ENCODE measurements at regions not wholly inside any gene's neighbourhood (a gene's known extent, or its start where the extent isn't known, plus 50 kb on each side); places are given as distances from the start of the nearest gene placed in this dataset.

DNA sequence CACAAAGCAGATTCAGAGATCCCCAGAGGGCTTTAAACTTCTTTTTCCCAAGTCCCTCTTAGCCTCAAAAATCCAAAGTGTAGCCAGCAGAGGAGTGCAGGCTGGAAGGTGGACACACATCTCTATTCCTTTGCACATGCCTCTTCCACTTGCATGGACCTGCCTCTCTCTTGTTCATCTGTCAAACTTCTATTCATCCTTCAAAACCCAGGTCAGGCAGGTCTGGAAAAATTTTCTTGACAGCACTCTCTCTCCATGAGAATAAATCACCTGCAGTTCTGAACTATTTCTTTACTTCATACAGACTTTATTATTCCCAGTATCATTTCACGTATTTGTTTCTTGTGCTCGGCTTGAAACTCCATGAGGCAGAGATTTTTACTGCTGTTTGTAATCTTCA is 127.5 kb downstream of the SS18 start:
- TF ChIP-seq CTCF (IDR thresholded peaks at IDR 0.05; ENCODE audit: unreplicated experiment), result no peak
- no peak for DNase-seq
- CTCF ChIA-PET, result no interaction called here
- Mint-ChIP-seq H3K9me3 (ENCODE audit: low read depth, unreplicated experiment) (no peaks in the 10 kb centered on the region), H3K4me1 (ENCODE audit: low read depth, unreplicated experiment) (no peaks in the 10 kb centered on the region), H3K27ac (ENCODE audit: unreplicated experiment) (no peak overlapping the region), H3K27me3 (ENCODE audit: unreplicated experiment) (peaks cover 49% of the 10 kb centered on the region), H3K4me3 (ENCODE audit: low read depth, unreplicated experiment) (no peak overlapping the region), H3K36me3 (ENCODE audit: insufficient read depth, unreplicated experiment) (no peaks in the 10 kb centered on the region)
- intact Hi-C loops (cut with micrococcal nuclease; ENCODE audit: unreplicated experiment), result no loop called here
- no TSS peak for BruUV-seq (replicated peaks)

DNA sequence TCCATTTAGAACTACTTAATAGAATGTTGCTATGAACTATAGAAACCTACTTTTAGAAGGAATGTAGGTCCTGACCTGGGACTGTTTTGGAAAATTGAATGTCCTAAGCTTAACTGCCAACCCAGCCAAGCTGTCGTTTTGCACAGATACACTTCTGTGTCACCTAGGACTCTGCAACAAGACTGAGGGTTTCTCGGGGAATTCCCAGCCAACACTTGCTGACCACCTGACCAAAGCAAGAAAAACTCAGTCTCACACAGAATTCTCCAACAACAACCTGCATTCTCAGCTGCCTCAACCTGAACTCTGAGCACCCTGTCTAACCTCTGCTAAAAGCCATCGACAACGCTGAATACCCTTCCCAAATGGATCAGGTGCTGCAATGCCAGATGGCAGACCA is 128.2 kb downstream of the SS18 start:
- intact Hi-C loops (cut with micrococcal nuclease; ENCODE audit: unreplicated experiment), result no loop called here
- TF ChIP-seq CTCF (IDR thresholded peaks at IDR 0.05; ENCODE audit: unreplicated experiment), result no peak
- no peaks in the 10 kb centered on the region for H3K4me1 Mint-ChIP-seq (ENCODE audit: low read depth, unreplicated experiment)
- DNase-seq, result no peak
- no peak overlapping the region for H3K4me3 Mint-ChIP-seq (ENCODE audit: low read depth, unreplicated experiment)
- no peaks in the 10 kb centered on the region for H3K36me3 Mint-ChIP-seq (ENCODE audit: insufficient read depth, unreplicated experiment)
- CTCF ChIA-PET, result no interaction called here
- H3K9me3 Mint-ChIP-seq (ENCODE audit: low read depth, unreplicated experiment), result no peaks in the 10 kb centered on the region
- H3K27ac Mint-ChIP-seq (ENCODE audit: unreplicated experiment), result no peak overlapping the region
- peaks cover 49% of the 10 kb centered on the region for H3K27me3 Mint-ChIP-seq (ENCODE audit: unreplicated experiment)
- BruUV-seq (replicated peaks), result no TSS peak

- Mint-ChIP-seq H3K27ac (ENCODE audit: unreplicated experiment) (no peak overlapping the region), H3K4me1 (ENCODE audit: low read depth, unreplicated experiment) (no peaks in the 10 kb centered on the region), H3K27me3 (ENCODE audit: unreplicated experiment) (peaks cover 16% of the 10 kb centered on the region), H3K36me3 (ENCODE audit: insufficient read depth, unreplicated experiment) (no peaks in the 10 kb centered on the region), H3K4me3 (ENCODE audit: low read depth, unreplicated experiment) (no peak overlapping the region), H3K9me3 (ENCODE audit: low read depth, unreplicated experiment) (no peaks in the 10 kb centered on the region)
- CTCF ChIA-PET, result no interaction called here
- BruUV-seq (replicated peaks), result no TSS peak
- intact Hi-C loops (cut with micrococcal nuclease; ENCODE audit: unreplicated experiment), result no loop called here
- no peak for TF ChIP-seq CTCF (IDR thresholded peaks at IDR 0.05; ENCODE audit: unreplicated experiment)
- no peak for DNase-seq
Observed at GRCh38 chr18:25957017-25957416, 133.4 kb downstream of the SS18 start.

GRCh38 chr18:25953111-25953510 is 137.3 kb downstream of the SS18 start:
- no peak for DNase-seq
- Mint-ChIP-seq H3K4me3 (ENCODE audit: low read depth, unreplicated experiment) (peak overlapping the region; percentile 27), H3K27ac (ENCODE audit: unreplicated experiment) (no peak overlapping the region), H3K9me3 (ENCODE audit: low read depth, unreplicated experiment) (no peaks in the 10 kb centered on the region), H3K27me3 (ENCODE audit: unreplicated experiment) (peaks cover 11% of the 10 kb centered on the region), H3K4me1 (ENCODE audit: low read depth, unreplicated experiment) (no peaks in the 10 kb centered on the region), H3K36me3 (ENCODE audit: insufficient read depth, unreplicated experiment) (no peaks in the 10 kb centered on the region)
- BruUV-seq (replicated peaks), result no TSS peak
- intact Hi-C loops (cut with micrococcal nuclease; ENCODE audit: unreplicated experiment), result no loop called here
- CTCF ChIA-PET, result no interaction called here
- TF ChIP-seq CTCF (IDR thresholded peaks at IDR 0.05; ENCODE audit: unreplicated experiment), result no peak

DNA sequence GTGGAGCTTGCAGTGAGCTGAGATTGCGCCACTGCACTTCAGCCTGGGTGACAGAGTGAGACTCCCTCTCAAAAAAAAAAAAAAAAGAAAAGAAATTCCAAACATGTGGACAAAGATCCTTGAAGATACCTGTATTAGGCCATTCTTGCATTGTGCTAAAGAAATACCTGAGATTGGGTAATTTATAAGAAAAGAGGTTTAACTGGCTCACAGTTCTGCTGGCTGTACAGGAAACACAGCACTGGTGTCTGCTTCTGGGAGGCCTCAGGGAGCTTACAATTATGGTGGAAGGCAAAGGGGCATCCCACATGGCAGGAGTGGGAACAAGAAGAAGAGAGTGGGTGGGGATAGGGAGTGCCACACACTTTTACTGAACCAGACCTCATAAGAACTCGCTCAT is 140.1 kb downstream of the SS18 start:
- Mint-ChIP-seq H3K9me3 (ENCODE audit: low read depth, unreplicated experiment) (peaks cover 2% of the 10 kb centered on the region), H3K4me1 (ENCODE audit: low read depth, unreplicated experiment) (no peaks in the 10 kb centered on the region), H3K36me3 (ENCODE audit: insufficient read depth, unreplicated experiment) (no peaks in the 10 kb centered on the region), H3K27ac (ENCODE audit: unreplicated experiment) (no peak overlapping the region), H3K4me3 (ENCODE audit: low read depth, unreplicated experiment) (no peak overlapping the region), H3K27me3 (ENCODE audit: unreplicated experiment) (peaks cover 33% of the 10 kb centered on the region)
- BruUV-seq (replicated peaks), result no TSS peak
- CTCF ChIA-PET, result interaction anchor here (0.7 kb wide), 1 partner anchor 437 kb away, joined by 3 read pairs; no protein-coding TSS in a partner anchor
- TF ChIP-seq CTCF (IDR thresholded peaks at IDR 0.05; ENCODE audit: unreplicated experiment), result no peak
- no peak for DNase-seq
- intact Hi-C loops (cut with micrococcal nuclease; ENCODE audit: unreplicated experiment), result no loop called here
